SHP77 (cell line): ENCODE measurements at regions not wholly inside any gene's neighbourhood (a gene's known extent, or its start where the extent isn't known, plus 50 kb on each side); places are given as distances from the start of the nearest gene placed in this dataset.

Experiments used
- DNase-seq, 2 experiments: peaks; one replicate each; lab custom pipeline; 2025; lab: John Stamatoyannopoulos, UW

DNA sequence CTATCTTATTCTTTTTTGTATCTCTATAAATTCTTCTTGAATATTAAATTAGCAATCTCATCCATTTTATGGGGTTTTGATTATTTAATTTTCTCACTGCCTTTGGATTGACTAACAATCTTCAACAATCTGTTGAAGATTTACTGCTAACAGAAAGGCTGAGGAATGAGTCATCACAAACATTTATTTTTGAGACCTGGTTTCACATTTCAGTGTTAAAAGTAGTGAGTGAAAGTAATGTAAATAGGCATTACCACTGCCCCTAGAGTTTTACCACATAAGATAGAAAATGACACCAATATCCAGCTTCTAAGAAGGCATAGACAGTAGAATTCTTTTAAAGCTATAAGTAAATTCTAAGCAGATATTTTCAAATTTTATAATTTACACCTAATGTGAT is 472.8 kb downstream of the OLFM4 start:
- no peak for DNase-seq

DNA sequence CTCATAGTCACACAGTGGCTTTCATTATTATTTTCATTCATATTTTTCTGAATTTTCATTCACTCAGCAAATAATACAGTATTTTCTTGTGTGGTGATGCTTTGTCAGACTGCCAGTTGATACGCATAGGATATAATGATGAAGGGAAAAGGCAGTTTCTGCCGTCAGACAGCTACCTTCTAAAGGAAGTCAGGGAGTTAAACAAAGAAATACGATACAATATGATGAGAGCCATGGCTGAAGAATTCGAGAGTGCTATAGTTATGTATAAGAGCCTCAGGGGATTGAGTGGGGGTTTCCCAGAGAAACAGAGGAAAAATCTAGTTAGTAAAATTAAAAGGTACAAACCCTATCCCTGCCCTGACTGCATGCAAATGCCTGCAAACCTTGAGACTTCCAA is 479.1 kb downstream of the OLFM4 start:
- no peak for DNase-seq

DNA sequence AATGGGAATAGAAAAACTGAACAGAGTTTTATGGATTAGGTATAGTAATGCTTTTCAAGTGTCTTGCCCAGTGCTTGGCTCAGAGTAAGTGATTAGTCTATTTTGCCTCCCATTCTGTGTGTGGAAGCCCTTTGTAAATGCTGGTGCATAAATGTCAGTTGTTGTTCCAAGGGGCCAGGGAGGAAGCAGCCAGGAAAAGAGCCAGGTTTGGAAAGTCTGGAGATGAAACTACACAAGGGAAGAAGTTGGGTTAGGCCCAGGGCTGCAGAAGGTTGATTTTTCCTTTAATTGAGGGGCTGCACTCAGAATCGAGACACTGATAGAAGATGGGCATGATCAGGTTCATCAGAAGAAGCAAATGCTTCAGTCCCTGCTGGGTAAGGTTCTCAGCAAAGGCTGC is 484.0 kb downstream of the OLFM4 start:
- no peak for DNase-seq

DNA sequence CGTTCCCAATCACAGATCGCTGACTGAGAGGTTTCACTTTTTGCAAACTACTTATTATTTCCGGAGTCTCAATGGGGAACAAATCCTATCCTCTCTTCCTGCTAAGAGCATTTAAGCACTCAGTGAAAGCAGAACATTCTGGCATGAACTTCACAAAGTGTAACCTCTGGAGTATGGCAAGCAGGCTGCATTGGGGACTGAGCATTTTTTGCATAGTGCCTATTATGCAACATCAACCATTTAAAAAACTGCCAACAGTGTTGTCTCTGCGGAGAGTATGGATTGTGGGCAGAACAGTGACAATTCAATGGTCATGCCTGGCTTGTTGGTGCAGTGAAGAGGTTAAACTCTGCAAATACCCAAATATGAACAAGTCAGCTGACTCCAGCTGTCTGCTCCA is 484.6 kb downstream of the OLFM4 start:
- DNase-seq, result no peak

DNA sequence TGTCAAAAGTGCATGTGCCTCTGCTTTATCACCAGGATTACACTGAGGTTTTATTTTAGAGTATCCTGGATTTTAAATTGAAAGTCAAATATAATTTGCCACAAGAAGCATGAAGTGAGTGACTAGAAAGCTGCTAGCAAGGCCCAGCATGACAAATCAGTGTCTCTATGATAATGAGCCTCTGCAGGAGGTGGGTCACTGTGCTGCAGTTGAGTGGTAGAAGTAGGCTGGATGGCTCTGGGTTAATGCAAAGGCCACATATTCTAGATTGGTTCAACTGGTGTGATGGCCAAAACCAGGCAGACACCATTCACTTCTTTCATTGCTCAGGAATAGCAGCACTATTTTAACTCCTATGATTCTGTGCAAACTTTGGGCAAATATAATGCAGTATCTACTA is 491.5 kb downstream of the OLFM4 start:
- DNase-seq, result no peak

DNA sequence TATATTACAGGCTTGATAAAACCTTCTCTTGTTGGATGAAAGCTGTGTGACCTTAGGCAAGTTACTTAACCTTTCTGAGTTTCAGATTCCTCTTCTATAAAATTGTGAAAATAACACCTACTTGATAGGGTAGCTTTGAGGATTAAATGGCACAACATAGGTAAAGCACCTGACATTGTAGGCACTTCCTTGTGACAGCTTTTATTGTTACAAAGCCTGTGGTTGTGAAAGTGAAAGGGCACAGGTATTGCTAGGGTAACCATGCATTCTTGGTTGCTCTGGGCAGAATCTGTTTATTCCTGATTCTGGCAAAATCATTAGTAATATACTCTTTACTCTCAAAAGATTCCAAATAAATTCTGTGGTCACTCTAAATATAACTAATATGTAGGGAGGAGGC is 493.4 kb downstream of the OLFM4 start:
- DNase-seq, result no peak

DNA sequence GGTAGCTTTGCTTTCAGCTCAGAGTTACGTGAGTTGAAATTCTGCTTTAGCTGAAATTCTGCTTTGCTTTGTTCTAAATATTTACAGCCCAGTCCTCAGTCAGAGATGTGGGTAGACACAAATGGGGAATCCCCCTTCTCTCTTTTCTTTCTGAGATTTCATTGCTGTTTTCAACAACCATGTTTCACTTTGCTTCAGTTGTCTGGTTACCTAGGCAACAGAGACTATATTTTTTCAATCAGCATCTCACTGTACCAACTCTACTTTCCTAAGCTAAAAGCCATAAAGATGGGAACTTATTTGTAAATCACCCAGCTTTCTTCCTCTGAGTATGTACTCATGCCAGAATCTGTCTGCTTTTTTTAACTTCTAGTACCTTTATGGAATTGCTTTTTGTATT is 509.0 kb downstream of the OLFM4 start:
- DNase-seq, result no peak

DNA sequence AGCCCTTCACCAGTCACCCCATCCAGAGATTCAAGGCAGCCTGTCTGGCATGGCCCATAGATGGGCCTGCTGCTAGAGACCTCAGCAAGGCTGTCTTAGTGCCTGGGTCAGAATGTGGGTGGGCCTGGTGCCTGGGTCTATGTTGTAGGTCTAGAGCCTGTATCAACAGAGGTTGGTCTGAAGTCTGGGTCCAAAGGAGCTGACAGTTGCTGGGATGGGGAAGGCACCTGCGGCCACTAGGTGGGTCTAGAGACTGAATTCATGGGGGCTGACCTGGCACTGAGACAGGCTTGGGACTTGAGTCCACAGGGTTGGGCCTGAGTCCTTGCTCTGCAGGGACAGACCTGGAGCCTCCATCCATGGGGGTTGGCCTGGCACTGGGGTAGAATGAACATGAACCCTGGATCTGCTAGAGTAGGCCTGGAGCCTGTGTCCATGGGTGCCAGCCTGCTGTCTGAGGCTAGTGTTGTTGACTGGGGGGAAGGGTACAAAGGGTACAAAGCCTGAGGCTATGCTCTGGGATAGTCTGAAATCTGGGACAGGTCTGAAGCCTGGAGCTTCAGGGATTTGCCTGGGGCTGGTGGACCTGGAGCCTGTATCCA is 516.8 kb downstream of the OLFM4 start:
- no peak for DNase-seq

DNA sequence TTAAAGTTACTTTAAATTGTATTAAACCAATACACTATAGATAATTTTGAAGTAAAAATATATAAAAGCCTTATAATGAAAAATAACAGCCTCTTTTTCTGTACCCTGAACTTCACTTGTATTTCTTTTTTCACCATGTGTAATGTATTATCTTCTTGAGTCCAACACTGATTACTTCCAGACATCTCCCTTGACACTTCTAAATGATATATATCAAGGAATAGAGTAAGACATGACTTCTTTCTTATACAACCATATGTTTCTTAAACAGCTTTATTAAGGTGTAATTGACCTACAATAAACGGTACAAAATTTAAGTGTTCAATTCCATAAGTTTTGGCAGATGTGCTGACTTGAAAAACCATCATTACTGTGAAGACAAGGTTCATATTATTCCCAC is 531.9 kb downstream of the OLFM4 start:
- DNase-seq, result no peak

DNA sequence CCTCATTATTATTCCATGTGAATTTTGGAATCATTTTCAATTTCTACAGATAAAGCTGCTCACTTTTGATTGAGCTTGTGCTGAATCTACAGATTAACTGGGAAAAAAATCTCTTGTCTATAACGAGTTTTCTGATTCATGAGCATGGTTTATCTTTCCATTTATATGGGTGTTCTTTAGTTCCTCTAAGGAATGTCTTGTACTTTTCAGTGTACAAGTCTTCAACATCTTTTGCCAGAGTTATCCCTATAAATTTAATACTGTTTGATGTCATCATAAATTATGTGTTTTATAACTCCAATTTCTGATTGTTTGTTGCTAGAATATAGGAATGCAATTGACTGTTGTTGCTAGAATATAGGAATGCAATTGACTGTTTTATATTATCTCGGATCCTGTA is 533.8 kb downstream of the OLFM4 start:
- no peak for DNase-seq

DNA sequence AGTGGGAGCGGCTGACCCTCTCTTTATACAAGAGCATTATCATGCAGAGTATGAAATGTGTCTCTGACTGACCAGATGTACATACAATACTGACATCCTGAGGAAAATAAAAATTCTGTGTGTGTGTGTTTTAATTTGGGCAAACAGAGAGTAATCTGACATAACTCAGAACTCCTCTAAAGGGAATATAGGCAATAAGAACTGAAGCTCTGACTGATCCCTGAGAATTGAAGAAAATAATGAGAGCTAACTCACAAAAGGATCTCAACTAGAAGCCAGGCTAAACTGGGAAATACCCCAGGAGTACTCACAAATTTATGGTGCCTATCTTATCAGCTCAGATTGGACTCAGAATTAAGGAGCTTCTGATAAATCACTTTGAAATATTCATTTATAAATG is 539.9 kb downstream of the OLFM4 start:
- DNase-seq, result no peak

DNA sequence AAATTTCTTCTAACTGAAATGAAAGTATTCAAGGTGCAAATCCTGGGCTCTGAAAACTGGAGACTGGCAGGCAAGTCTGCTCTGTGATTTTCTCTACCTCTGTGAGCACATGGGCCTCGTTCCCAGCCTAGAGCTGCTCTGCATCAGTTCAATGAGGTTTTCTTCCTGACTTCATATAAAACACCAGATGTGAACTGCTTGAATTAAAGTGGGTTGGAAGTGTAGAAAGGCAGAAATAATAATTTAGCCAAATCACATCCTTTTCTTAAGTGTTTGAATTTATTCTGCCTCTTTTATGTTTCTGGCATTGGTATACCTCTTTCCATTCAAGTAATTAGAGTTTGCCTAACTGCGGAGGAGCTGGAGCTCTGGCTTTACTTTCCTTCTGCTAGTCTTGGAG is 540.8 kb downstream of the OLFM4 start:
- DNase-seq, result no peak

DNA sequence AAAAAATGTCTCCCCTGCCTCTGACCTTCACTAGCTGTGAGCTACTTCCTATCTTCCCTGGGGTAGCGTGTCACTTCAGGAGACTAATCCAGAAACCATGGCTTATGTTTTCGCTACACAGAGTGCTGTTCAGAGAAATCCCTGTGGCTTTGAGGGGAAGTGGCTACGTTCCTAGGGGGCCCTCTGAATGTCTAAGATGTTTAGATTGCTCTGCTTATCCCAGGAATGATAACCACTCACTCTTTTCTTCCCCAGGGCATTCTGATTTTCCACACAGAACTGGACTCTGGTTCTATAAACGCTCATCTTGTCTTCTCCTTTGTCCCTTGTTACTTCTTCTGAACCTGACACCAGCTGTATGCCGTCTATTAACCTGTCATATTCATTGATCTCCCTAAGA is 572.5 kb downstream of the OLFM4 start:
- no peak for DNase-seq

DNA sequence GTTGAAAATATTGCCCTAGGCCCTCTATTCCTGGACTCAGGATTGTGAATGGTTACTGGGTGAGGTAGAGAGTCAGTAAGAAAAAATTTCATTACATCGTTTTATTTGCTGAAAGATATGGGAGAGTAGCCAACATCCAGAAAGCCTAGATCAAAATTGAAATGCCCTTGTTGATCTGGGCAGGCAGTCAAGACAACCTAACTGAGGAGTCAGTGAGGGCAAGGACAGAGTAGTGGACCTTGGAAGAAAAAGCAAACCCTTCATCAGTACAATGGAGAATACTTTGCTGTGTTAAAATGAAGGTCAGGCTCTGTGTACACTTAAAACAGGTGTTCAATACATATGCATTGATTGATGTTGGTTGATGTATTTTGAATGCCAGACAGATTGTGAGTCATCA is 576.7 kb downstream of the OLFM4 start:
- DNase-seq, result no peak

DNA sequence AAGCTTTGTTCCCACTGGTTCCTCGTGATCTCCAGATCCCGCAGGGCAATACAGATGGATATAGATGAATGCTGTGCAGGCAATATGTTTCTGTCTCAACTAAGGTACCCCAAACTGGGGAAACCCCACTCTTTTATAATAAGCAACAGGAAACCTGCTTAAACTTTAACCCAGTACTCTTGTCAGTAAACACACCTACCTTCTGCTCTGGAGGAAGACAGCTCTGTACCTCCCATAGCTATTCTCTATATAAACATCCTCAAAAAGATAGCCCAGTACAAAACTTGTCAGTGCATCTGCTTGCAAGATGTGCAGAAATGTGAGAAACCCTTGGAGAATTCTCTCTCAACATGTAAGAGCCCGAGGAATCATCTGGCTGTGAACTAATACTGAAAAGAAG is 583.6 kb downstream of the OLFM4 start:
- no peak for DNase-seq

DNA sequence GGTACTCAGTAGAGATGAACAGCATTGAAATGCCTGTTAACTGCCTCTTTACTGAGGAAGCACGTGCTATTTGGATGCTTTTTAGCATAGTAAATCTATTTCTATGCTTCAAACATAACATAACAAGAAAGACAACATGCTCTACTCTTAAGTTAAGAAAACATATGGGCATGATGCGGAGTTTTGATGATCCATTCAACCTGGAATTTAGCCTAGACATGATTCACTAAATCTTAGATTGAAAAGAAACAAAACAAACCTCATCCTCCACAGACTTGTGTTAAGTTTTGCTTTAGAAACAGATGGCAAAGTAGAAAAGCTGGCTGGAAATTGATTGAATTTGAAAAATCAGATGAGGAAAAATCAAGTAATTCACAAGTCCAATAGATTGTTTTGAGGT is 593.8 kb downstream of the OLFM4 start:
- no peak for DNase-seq

DNA sequence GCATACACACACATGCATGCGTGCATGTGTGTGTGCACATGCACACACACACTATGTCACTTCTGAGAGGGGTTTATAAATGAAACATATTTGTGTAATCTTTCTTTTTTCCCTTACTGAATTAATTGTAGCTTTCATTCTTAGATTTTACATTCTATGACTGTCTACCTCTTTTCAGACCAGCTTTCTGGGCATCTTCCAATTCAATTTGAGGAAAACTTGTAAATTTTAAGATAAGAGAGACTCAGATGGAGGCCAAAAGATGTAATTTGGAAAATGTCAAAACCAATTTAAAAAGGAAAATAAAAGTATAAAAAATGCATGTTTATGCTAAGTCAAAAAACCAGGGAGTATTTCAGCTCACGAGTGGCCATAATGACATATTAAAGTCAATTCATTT is 594.5 kb downstream of the OLFM4 start:
- DNase-seq, result no peak

DNA sequence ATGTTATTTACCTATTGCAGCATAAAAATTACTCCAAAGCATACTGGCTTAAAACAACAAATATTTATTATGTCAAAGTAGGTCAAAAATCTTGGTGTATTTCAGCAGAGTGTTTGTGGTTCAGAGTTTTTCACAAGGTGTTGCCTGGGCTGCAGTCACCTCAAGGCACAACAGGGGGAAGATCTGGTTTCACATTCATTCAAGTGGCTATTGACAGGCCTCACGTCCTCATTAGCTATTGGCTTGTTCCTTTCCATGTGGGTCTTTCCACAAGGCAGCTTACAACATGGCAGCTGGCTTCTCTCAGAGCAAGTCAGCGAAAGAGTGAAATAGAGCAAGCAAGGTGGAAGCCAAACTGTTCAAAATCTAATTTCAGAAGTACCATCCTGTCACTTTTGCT is 602.9 kb downstream of the OLFM4 start:
- no peak for DNase-seq

DNA sequence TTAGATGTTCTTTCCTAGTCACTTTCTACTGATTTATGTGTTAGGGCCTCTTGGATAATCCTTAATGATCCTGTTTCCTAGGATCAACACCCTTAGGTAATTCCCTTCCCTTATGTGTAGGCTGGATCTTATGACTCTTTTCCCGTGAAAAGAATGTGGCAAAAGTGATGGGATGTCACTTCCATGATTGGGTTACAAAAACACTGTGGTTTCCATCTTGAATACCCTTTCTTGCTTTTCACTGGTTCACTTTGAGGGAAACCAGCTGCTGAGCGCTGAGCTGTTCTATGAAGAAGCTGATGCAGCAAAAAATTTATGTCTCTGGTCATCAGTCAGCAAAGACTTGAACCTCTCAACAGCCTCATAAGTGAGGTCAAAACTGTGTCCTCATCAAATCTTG is 609.4 kb downstream of the OLFM4 start:
- DNase-seq, result no peak

DNA sequence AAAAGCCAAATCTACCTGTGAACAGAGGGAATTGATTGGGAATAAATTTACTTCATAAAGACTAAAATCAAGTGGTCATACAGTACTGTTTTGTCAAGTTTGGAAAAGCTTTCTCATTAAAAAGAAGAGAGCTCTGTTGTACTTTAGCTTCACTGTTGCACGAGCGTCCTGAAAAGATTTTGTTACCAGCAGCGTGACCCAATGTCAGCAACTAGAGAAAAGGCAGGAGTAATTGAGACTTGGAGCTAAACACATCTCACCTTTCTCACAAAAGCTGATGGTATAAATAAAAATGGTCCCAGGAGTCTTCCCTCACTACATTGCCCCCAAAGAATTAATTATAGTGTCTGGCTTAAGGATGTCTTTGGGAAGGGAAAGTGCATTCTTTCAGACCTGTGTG is 613.7 kb downstream of the OLFM4 start:
- DNase-seq, result no peak

DNA sequence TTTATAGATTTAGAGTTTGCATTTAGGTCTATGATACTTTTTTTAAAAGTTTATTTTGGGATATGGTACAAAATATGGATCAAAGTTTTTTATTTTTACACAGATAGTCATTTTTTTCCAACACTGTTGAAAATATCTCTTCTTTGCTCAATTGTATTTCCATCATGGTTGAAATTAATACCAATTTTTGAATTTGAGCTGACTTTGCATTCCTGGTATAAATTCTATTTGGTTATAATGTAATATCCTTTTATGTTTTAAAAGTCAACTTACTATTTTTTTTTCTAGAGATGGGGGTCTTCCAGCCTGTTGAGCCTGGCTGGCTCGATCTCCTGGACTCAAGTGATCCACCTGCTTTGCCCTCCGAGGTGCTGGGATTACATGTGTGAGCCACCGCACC is 620.1 kb downstream of the OLFM4 start:
- DNase-seq, result no peak

DNA sequence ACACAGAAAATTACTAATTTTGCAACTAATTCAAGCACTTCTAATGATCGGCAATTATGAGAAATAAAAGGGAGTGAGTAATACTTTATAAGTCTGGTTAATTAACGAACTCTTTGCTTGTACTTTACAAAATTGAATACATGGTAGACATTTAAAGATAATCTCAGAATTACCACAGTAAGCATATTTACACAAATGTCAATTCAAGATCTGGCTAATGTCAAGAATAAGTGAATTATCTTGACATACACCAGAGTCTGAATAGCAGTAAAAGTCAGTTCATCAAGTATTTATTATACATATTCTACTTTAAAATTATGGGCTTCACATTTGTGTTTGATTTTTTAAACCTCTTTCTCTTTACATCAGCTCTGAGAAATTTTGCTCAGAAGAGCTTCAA is 643.4 kb downstream of the OLFM4 start:
- DNase-seq, result no peak

DNA sequence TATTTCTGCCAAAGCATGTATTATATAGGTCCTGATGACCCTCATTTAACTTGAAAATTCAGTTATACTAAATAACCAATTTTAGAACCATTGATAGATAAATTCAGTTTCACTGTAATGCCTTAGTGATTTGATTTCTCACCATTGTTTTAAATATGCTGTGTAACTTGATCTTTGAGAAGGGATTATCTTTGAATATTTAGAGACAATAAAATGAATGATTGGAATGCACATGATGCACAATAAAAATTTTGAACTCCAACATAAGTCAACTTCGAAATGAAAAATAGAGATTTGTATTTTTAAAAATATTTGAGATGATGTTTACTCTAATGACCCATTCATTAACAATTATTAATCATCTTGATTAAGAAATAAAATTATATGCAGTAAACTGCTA is 654.5 kb downstream of the OLFM4 start:
- DNase-seq, result no peak

DNA sequence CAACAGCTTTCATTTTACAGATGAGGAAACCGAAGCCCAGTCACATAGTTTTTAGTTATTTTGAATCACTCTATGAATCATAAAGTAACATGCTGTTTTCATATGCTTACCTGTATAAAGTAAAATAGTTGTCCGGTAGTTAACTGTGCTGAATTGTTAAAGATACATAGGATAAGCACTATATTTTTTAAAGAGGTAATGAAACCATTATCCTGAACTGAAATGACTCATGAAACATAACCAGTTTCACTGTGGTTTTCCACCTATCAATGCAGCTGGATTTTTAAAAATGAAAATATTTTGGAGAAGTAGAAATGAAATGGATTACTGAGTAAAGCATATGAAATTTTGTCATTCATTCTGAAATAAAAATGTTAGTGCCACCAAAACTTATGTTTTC is 655.0 kb downstream of the OLFM4 start:
- no peak for DNase-seq

DNA sequence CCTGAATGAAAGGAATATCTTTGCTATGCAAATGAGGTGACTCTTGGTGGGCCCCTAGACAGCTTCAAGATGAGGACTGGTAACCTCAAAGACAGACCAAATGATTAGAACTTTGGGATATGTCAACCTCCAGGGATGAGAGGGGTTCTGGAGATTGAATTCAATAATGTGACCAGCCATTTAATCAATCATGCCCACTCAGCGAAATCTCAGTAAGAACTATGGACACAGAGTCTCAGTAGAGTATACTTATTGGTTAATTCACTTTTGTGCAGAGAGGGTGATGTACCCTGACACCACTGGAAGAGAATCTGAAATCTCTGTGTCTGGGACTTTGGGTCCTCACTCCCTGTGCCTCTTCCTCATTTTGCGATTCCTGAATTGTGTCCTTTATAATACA is 662.8 kb downstream of the OLFM4 start:
- DNase-seq, result no peak
